H1 (cell line): ENCODE measurements at regions not wholly inside any gene's neighbourhood (a gene's known extent, or its start where the extent isn't known, plus 50 kb on each side); places are given as distances from the start of the nearest gene placed in this dataset.

Experiments
- CTCF ChIA-PET: fragments of 300-600 bp; sonication (Branson Sonifier 250); formaldehyde crosslinking; loops from one replicate; lab custom pipeline; 2021; ENCODE audit not compliant: partially characterized antibody; lab: Charles Lee
- POLR2A ChIA-PET: fragments of 300-600 bp; sonication (Branson Sonifier 250); formaldehyde crosslinking; loops from one replicate; lab custom pipeline; 2021; ENCODE audit warnings: inconsistent platforms; ENCODE audit not compliant: partially characterized antibody; lab: Charles Lee
- DNase-seq, 2 experiments: peaks; one replicate each; pipeline versions ENCODE4 v3.0.0 to v3.0.0-alpha.2; 2010 to 2022; ENCODE audit warnings: low spot score in 2 of 2, low read depth in 1 of 2, mixed read lengths in 1 of 2
- FAIRE-seq: peaks from 2 replicates; lab custom pipeline; 2011; peaks lifted over from hg19 to GRCh38; lab: Jason Lieb, UNC
- H2AFZ ChIP-seq: 2 replicates; pipeline ENCODE4 v1.8.1; 2012; ENCODE audit warnings: low read length, inconsistent platforms
- H2AK5ac ChIP-seq: 2 replicates; pipeline ENCODE4 v1.6.1; 2013; ENCODE audit warnings: low read depth, low read length
- H2BK120ac ChIP-seq: replicated peaks from 2 replicates; pipeline ENCODE3; 2013; ENCODE audit warnings: low read depth, low read length, inconsistent platforms
- H2BK12ac ChIP-seq: 2 replicates; pipeline ENCODE4 v1.6.1; 2013; ENCODE audit warnings: low read depth, low read length
- H2BK15ac ChIP-seq: 2 replicates; pipeline ENCODE4 v1.6.1; 2013; ENCODE audit warnings: low read length
- H2BK20ac ChIP-seq: 2 replicates; pipeline ENCODE4 v1.6.1; 2013; ENCODE audit warnings: low read length
- H2BK5ac ChIP-seq: 2 replicates; pipeline ENCODE4 v1.6.1; 2013; ENCODE audit warnings: low read depth, low read length
- H3K14ac ChIP-seq: 2 replicates; pipeline ENCODE4 v1.6.1; 2013; ENCODE audit warnings: inconsistent platforms; ENCODE audit not compliant: insufficient read length
- H3K18ac ChIP-seq: 2 replicates; pipeline ENCODE4 v1.6.1; 2013; ENCODE audit warnings: low read length; ENCODE audit errors: extremely low read depth
- H3K23ac ChIP-seq: 2 replicates; pipeline ENCODE4 v1.6.1; 2013; ENCODE audit warnings: inconsistent platforms; ENCODE audit not compliant: insufficient read length
- H3K23me2 ChIP-seq: 2 replicates; pipeline ENCODE4 v1.6.1; 2013; ENCODE audit warnings: low read depth, low read length
- H3K27ac ChIP-seq: 2 replicates; pipeline ENCODE4 v1.6.1; 2011; ENCODE audit warnings: low read depth, low read length, inconsistent platforms
- H3K27me3 ChIP-seq, 4 experiments: replicated peaks in 1 of 4; 1 replicate in 1 of 4; 2 replicates in 3 of 4; pipeline versions ENCODE4 v1.6.1 to v1.8.1; 2011 to 2013; ENCODE audit warnings: low read length in 3 of 4, mild to moderate bottlenecking in 3 of 4, inconsistent platforms in 2 of 4, mixed read lengths in 2 of 4, moderate library complexity in 1 of 4; ENCODE audit not compliant: control insufficient read depth in 3 of 4, insufficient read depth in 3 of 4; ENCODE audit errors: extremely low read depth in 1 of 4
- H3K36me3 ChIP-seq, 4 experiments: 2 replicates each; pipeline versions ENCODE4 v1.6.1 to v1.8.1; 2011 to 2013; ENCODE audit warnings: mild to moderate bottlenecking in 4 of 4, low read length in 3 of 4, moderate library complexity in 2 of 4, control low read depth in 1 of 4, inconsistent platforms in 1 of 4; ENCODE audit not compliant: insufficient read depth in 4 of 4, control insufficient read depth in 2 of 4
- H3K4ac ChIP-seq: replicated peaks from 2 replicates; pipeline ENCODE3; 2013; ENCODE audit warnings: low read length, low read depth, mixed read lengths, inconsistent platforms; ENCODE audit not compliant: insufficient read length
- H3K4me1 ChIP-seq, 4 experiments: replicated peaks in 1 of 4; 1 replicate in 1 of 4; 2 replicates in 3 of 4; pipeline versions ENCODE4 v1.6.1 to v1.8.1; 2011 to 2013; ENCODE audit warnings: low read length in 3 of 4, inconsistent platforms in 2 of 4, mixed read lengths in 1 of 4; ENCODE audit not compliant: insufficient read depth in 4 of 4, control insufficient read depth in 3 of 4
- H3K4me2 ChIP-seq, 2 experiments: 2 replicates each; pipeline versions ENCODE4 v1.6.1 to v1.8.1; 2011 to 2013; ENCODE audit warnings: low read depth in 2 of 2, low read length in 2 of 2, control low read depth in 1 of 2, inconsistent platforms in 1 of 2, mild to moderate bottlenecking in 1 of 2; ENCODE audit not compliant: insufficient read depth in 1 of 2
- H3K4me3 ChIP-seq, 4 experiments: fragments of 200-600, 300-600 bp in 1 of 4; sonication (generic), shearing (Covaris generic), sonication (Bioruptor Twin) in 1 of 4; 2 replicates each; pipeline versions ENCODE4 v1.5.1 to v1.8.1; 2011 to 2016; ENCODE audit warnings: low read length in 4 of 4, low read depth in 3 of 4, control low read depth in 2 of 4, inconsistent platforms in 2 of 4, mild to moderate bottlenecking in 2 of 4, mixed read lengths in 1 of 4, moderate library complexity in 1 of 4; ENCODE audit not compliant: insufficient read depth in 2 of 4; ENCODE audit errors: extremely low read depth in 1 of 4
- H3K56ac ChIP-seq: replicated peaks from 2 replicates; pipeline ENCODE3; 2013; ENCODE audit warnings: low read depth, mild to moderate bottlenecking, mixed read lengths, low read length, inconsistent platforms; ENCODE audit not compliant: insufficient read length
- H3K79me1 ChIP-seq: 2 replicates; pipeline ENCODE4 v1.6.1; 2013; ENCODE audit warnings: low read depth, low read length, control low read depth
- H3K79me2 ChIP-seq, 2 experiments: 2 replicates each; pipeline versions ENCODE4 v1.6.1 to v1.8.1; 2012 to 2013; ENCODE audit warnings: low read length in 2 of 2, mild to moderate bottlenecking in 2 of 2, inconsistent platforms in 1 of 2; ENCODE audit not compliant: insufficient read depth in 2 of 2, control insufficient read depth in 1 of 2
- H3K9ac ChIP-seq, 4 experiments: replicated peaks in 1 of 4; 1 replicate in 1 of 4; 2 replicates in 3 of 4; pipeline versions ENCODE4 v1.6.1 to v1.8.1; 2011 to 2013; ENCODE audit warnings: low read depth in 3 of 4, low read length in 3 of 4, control low read depth in 2 of 4, mild to moderate bottlenecking in 2 of 4, moderate library complexity in 2 of 4, inconsistent platforms in 1 of 4; ENCODE audit errors: extremely low read depth in 1 of 4
- H3K9me3 ChIP-seq, 2 experiments: 2 replicates each; pipeline versions ENCODE4 v1.6.1 to v1.8.1; 2012 to 2013; ENCODE audit warnings: mild to moderate bottlenecking in 2 of 2, moderate library complexity in 2 of 2, control low read depth in 1 of 2, inconsistent platforms in 1 of 2, low read depth in 1 of 2, low read length in 1 of 2, mixed read lengths in 1 of 2; ENCODE audit not compliant: insufficient read depth in 2 of 2
- H4K20me1 ChIP-seq, 2 experiments: replicated peaks in 1 of 2; 2 replicates each; pipeline versions ENCODE3 to v1.8.1; 2011 to 2013; ENCODE audit warnings: inconsistent platforms in 2 of 2, low read length in 2 of 2, mild to moderate bottlenecking in 1 of 2; ENCODE audit not compliant: insufficient read depth in 2 of 2, control insufficient read depth in 1 of 2
- H4K5ac ChIP-seq: 2 replicates; pipeline ENCODE4 v1.6.1; 2013; ENCODE audit warnings: low read length, low read depth, mixed read lengths, inconsistent platforms; ENCODE audit not compliant: insufficient read length
- H4K8ac ChIP-seq: 2 replicates; pipeline ENCODE4 v1.8.0; 2013; ENCODE audit warnings: mild to moderate bottlenecking, moderate library complexity, low read length, inconsistent platforms; ENCODE audit not compliant: insufficient read depth; ENCODE audit errors: extremely low read depth
- H4K91ac ChIP-seq: replicated peaks from 2 replicates; pipeline ENCODE3; 2013; ENCODE audit warnings: low read length, mixed read lengths, inconsistent platforms; ENCODE audit not compliant: insufficient read length
- CHD2 ChIP-seq: IDR thresholded peaks from 2 replicates; pipeline ENCODE4 v1.6.1; 2012; ENCODE audit warnings: low read length, improper control_type of control experiment
- CTBP2 ChIP-seq: IDR thresholded peaks from 2 replicates; pipeline ENCODE4 v1.7.0; 2011; ENCODE audit warnings: borderline replicate concordance, mild to moderate bottlenecking, moderate library complexity, mixed read lengths, low read length; ENCODE audit not compliant: insufficient read depth, insufficient read length
- SUZ12 ChIP-seq: fragments of 200-600 bp; sonication (generic); IDR thresholded peaks from 2 replicates; pipeline ENCODE4 v1.6.1; 2012; ENCODE audit warnings: mild to moderate bottlenecking, inconsistent platforms, low read length, moderate library complexity, mixed read lengths
- WGBS, 2 experiments: shearing (Covaris generic) in 1 of 2; methylation state at CpG; one replicate each; pipeline versions ENCODE4 v1.1.6 to v1.1.7; 2013 to 2015; ENCODE audit warnings: low lambda C conversion rate in 2 of 2, mixed read lengths in 2 of 2, inconsistent platforms in 1 of 2, low coverage in 1 of 2, missing lambda C conversion rate in 1 of 2; ENCODE audit not compliant: insufficient replicate concordance in 2 of 2, insufficient coverage in 1 of 2, insufficient read length in 1 of 2; ENCODE audit errors: extremely low coverage in 1 of 2, missing lambda C conversion rate in 1 of 2; 5-methylcytosine and 5-hydroxymethylcytosine counted together

GRCh38 chr2:205883965-205884364 lies 201.7 kb downstream of the NRP2 start:
- H3K14ac ChIP-seq: no peak overlapping the region
- no peak overlapping the region for H3K56ac ChIP-seq
- TF ChIP-seq CHD2 (no peak), SUZ12 (no peak), CTBP2 (no peak)
- TF ChIP-seq, all 59 proteins: peak for 0
- WGBS, 2 experiments: 93% methylated on average over 4 of the region's 4 CpGs; no CpG with 5 or more reads in 1 of the 2 experiments
- Histone ChIP-seq H3K23me2 (no peaks in the 10 kb centered on the region; the same call in 1 of the 2 replicates), H3K79me2 (no peaks in the 10 kb centered on the region), H3K4me2 (no peak overlapping the region), H3K36me3 (no peaks in the 10 kb centered on the region), H2BK5ac (no peak overlapping the region), H3K9ac (no peak overlapping the region), H3K9me3 (peaks cover 0 to 3% of the 10 kb centered on the region in 2 experiments; a peak in 1 of 4 replicates), H2BK12ac (no peak overlapping the region), H4K20me1 (no peaks in the 10 kb centered on the region), H2BK20ac (no peak overlapping the region), H2AFZ (no peak overlapping the region), H2BK15ac (no peak overlapping the region), H2BK120ac (no peak overlapping the region), H4K8ac (no peak overlapping the region), H3K79me1 (no peaks in the 10 kb centered on the region), H4K5ac (no peak overlapping the region), H3K4me1 (peaks cover 0 to 5% (median 0%) of the 10 kb centered on the region in 4 experiments; a peak in 2 of 7 replicates), H3K4ac (no peak overlapping the region), H2AK5ac (no peak overlapping the region), H3K27me3 (no peaks in the 10 kb centered on the region), H3K4me3 (no peak overlapping the region), H3K27ac (no peak overlapping the region), H3K18ac (no peak overlapping the region), H4K91ac (no peak overlapping the region), H3K23ac (no peak overlapping the region)
- ChIA-PET POLR2A (interaction anchor here (0.6 kb wide), 1 partner anchor 103 kb away, joined by 3 read pairs; no protein-coding TSS in a partner anchor), CTCF (interaction anchor here (0.6 to 7.5 kb wide), 18 partner anchors 11 to 239 kb away, joined by 3 to 185 read pairs (median 5); no protein-coding TSS in a partner anchor)
- no peak for FAIRE-seq
- DNase-seq: no peak
